GM12878 (cell line): ENCODE measurements at regions not wholly inside any gene's neighbourhood (a gene's known extent, or its start where the extent isn't known, plus 50 kb on each side); places are given as distances from the start of the nearest gene placed in this dataset.

Experiments used
- ATAC-seq: fragments of 200-7000 bp; cut with Tn5 transposase; 3 replicates; pipeline ENCODE4 v1.9.1; 2020; ENCODE audit warnings: mild to moderate bottlenecking, moderate library complexity
- BruUV-seq: library from RNA; stranded (reverse); fragments of 400-500 nt; replicated peaks from 2 replicates; lab custom pipeline; 2021; lab: Mats Ljungman, UMichigan
- CTCF ChIA-PET: fragments of 300-600 bp; sonication (Branson Sonifier 250); formaldehyde crosslinking; extraction: SDS; loops from one replicate; lab custom pipeline; 2021; ENCODE audit warnings: inconsistent platforms; lab: Yijun Ruan, JAX
- POLR2A ChIA-PET: fragments of 350-600 bp; formaldehyde crosslinking; extraction: SDS; loops from one replicate; lab custom pipeline; 2021; ENCODE audit warnings: inconsistent platforms; lab: Charles Lee
- RAD21 ChIA-PET: fragments of 300-600 bp; sonication (Branson Sonifier 250); formaldehyde crosslinking; loops from one replicate; lab custom pipeline; 2023; ENCODE audit warnings: antibody characterized with exemption; ENCODE audit not compliant: unreplicated experiment; lab: Charles Lee
- SMC1A ChIA-PET: fragments of 300-600 bp; sonication (Branson Sonifier 250); formaldehyde crosslinking; loops from one replicate; lab custom pipeline; 2023; ENCODE audit not compliant: unreplicated experiment, uncharacterized antibody; lab: Charles Lee
- DNase-seq: peaks from one replicate; pipeline ENCODE4 v3.0.0-alpha.2; 2011; ENCODE audit warnings: low read depth, low spot score
- FAIRE-seq: peaks from 3 replicates; lab custom pipeline; 2011; peaks lifted over from hg19 to GRCh38; lab: Jason Lieb, UNC
- H2AFZ ChIP-seq: 2 replicates; pipeline ENCODE4 v1.6.0; 2011; ENCODE audit warnings: low read depth, low read length, control low read depth; ENCODE audit not compliant: control insufficient read depth
- H3K27ac ChIP-seq: 2 replicates; pipeline ENCODE4 v1.5.1; 2011; ENCODE audit warnings: control low read depth; ENCODE audit not compliant: control insufficient read depth, insufficient read depth
- H3K27me3 ChIP-seq, 2 experiments: replicated peaks in 1 of 2; 2 replicates each; pipeline versions ENCODE4 v1.6.0 to v1.6.1; 2011; ENCODE audit warnings: low read length in 1 of 2; ENCODE audit not compliant: control insufficient read depth in 2 of 2, insufficient read depth in 2 of 2
- H3K36me3 ChIP-seq, 2 experiments: 2 replicates each; pipeline ENCODE4 v1.5.1; 2011; ENCODE audit warnings: low read length in 1 of 2; ENCODE audit not compliant: control insufficient read depth in 2 of 2, insufficient read depth in 2 of 2
- H3K4me1 ChIP-seq: 2 replicates; pipeline ENCODE4 v1.6.1; 2011; ENCODE audit warnings: mild to moderate bottlenecking, low read length, moderate library complexity, mixed read lengths; ENCODE audit not compliant: control insufficient read depth, insufficient read depth
- H3K4me2 ChIP-seq: 2 replicates; pipeline ENCODE4 v1.6.0; 2011; ENCODE audit warnings: control low read depth; ENCODE audit not compliant: control insufficient read depth, insufficient read depth
- H3K4me3 ChIP-seq: fragments of 200-600 bp; sonication (generic); 2 replicates; pipeline ENCODE4 v1.5.1; 2016
- H3K79me2 ChIP-seq: 2 replicates; pipeline ENCODE4 v1.6.0; 2011; ENCODE audit warnings: low read length; ENCODE audit not compliant: control insufficient read depth, insufficient read depth
- H3K9ac ChIP-seq: 2 replicates; pipeline ENCODE4 v1.8.0; 2011; ENCODE audit warnings: low read length, control low read depth, mixed read lengths; ENCODE audit not compliant: control insufficient read depth, insufficient read depth
- H3K9me3 ChIP-seq: replicated peaks from 3 replicates; pipeline ENCODE4 v1.5.1; 2011; ENCODE audit warnings: mild to moderate bottlenecking, low read length; ENCODE audit not compliant: control insufficient read depth, insufficient read depth
- H4K20me1 ChIP-seq: 2 replicates; pipeline ENCODE4 v1.6.0; 2011; ENCODE audit not compliant: control insufficient read depth, insufficient read depth
- GATAD2B ChIP-seq: fragments of 450-650 bp; conservative IDR thresholded peaks from 2 replicates; pipeline ENCODE4 v1.6.1; 2017; ENCODE audit warnings: low read depth, mild to moderate bottlenecking, moderate library complexity
- NBN ChIP-seq: fragments of 450-650 bp; IDR thresholded peaks from 2 replicates; pipeline ENCODE4 v1.6.1; 2016
- PML ChIP-seq: IDR thresholded peaks from 2 replicates; pipeline ENCODE4 v1.6.1; 2012; ENCODE audit warnings: low read length, inconsistent platforms
- PRDM15 ChIP-seq: fragments of 450-650 bp; formaldehyde crosslinking; IDR thresholded peaks from 2 replicates; pipeline ENCODE4 v1.4.0; 2020; ENCODE audit warnings: mild to moderate bottlenecking, moderate library complexity
- REST ChIP-seq: IDR thresholded peaks from 2 replicates; pipeline ENCODE4 v1.6.1; 2012; ENCODE audit warnings: mild to moderate bottlenecking, low read depth, low read length
- TAF1 ChIP-seq: IDR thresholded peaks from 2 replicates; pipeline ENCODE4 v1.6.1; 2011; ENCODE audit warnings: mild to moderate bottlenecking, low read depth, low read length, borderline replicate concordance
- TBL1XR1 ChIP-seq: IDR thresholded peaks from 2 replicates; pipeline ENCODE4 v1.6.1; 2012; ENCODE audit warnings: low read depth, low read length, improper control_type of control experiment
- TCF7 ChIP-seq: IDR thresholded peaks from 2 replicates; pipeline ENCODE4 v1.6.1; 2014; ENCODE audit warnings: antibody characterized with exemption, borderline replicate concordance
- WGBS: methylation state at CpG from one replicate; pipeline ENCODE4 v1.1.6; 2016; ENCODE audit warnings: low lambda C conversion rate; ENCODE audit not compliant: insufficient replicate concordance, insufficient coverage; ENCODE audit errors: missing lambda C conversion rate; 5-methylcytosine and 5-hydroxymethylcytosine counted together
- in situ Hi-C: fragments of 300-500 bp; cut with MboI; formaldehyde crosslinking; loops from 9 replicates; pipeline ENCODE4 v1.14.3; 2018; ENCODE audit warnings: mixed read lengths
- intact Hi-C: fragments of 100-400 bp; cut with micrococcal nuclease; formaldehyde crosslinking; loops from one replicate; pipeline ENCODE4 v1.14.2; 2022; ENCODE audit not compliant: unreplicated experiment
- TF ChIP-seq, protein P1 (sequence below): fragments of 150-350 bp; IDR thresholded peaks from 2 replicates; pipeline ENCODE4 v1.6.1; 2016; ENCODE audit warnings: low read depth, low read length

DNA sequence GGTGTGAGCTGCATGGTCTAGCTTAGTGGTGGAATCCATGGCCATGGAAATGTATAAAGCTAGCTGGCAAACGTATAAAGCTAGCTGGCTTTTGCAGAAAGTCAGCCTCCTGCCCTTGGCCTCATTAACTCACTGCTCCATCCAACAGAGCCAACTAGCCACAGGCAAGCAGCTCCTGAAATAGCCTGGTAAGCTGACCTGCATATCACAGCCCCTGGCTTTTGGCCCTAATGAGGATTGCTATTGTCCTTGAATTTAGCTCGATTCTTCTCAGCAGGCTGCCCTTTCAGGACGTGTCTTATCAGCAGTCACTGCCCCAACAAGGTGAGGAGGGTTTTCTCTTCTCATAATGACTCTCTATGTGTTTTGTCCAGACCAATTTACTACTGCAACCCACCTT, 446.8 kb downstream of the WDR72 start:
- in situ Hi-C loops (no loop called here), intact Hi-C loops (no loop called here)
- no TSS peak for BruUV-seq
- no peak overlapping the region for H3K4me3 ChIP-seq
- ATAC-seq = no peak
- no peaks in the 10 kb centered on the region for H4K20me1 ChIP-seq
- H3K9me3 ChIP-seq = no peaks in the 10 kb centered on the region
- H2AFZ ChIP-seq = no peak overlapping the region
- TF ChIP-seq NBN (no peak), TAF1 (no peak), REST (no peak), PRDM15 (CRISPR knock-in tag) (no peak), TBL1XR1 (no peak), PML (no peak), GATAD2B (no peak), TCF7 (no peak)
- TF ChIP-seq, protein P1, sequence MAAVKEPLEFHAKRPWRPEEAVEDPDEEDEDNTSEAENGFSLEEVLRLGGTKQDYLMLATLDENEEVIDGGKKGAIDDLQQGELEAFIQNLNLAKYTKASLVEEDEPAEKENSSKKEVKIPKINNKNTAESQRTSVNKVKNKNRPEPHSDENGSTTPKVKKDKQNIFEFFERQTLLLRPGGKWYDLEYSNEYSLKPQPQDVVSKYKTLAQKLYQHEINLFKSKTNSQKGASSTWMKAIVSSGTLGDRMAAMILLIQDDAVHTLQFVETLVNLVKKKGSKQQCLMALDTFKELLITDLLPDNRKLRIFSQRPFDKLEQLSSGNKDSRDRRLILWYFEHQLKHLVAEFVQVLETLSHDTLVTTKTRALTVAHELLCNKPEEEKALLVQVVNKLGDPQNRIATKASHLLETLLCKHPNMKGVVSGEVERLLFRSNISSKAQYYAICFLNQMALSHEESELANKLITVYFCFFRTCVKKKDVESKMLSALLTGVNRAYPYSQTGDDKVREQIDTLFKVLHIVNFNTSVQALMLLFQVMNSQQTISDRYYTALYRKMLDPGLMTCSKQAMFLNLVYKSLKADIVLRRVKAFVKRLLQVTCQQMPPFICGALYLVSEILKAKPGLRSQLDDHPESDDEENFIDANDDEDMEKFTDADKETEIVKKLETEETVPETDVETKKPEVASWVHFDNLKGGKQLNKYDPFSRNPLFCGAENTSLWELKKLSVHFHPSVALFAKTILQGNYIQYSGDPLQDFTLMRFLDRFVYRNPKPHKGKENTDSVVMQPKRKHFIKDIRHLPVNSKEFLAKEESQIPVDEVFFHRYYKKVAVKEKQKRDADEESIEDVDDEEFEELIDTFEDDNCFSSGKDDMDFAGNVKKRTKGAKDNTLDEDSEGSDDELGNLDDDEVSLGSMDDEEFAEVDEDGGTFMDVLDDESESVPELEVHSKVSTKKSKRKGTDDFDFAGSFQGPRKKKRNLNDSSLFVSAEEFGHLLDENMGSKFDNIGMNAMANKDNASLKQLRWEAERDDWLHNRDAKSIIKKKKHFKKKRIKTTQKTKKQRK = no peak
- H3K36me3 ChIP-seq = no peaks in the 10 kb centered on the region
- no peaks in the 10 kb centered on the region for H3K27me3 ChIP-seq
- 0% methylated on average over 3 of the region's 3 CpGs for WGBS
- H3K79me2 ChIP-seq = no peaks in the 10 kb centered on the region
- no peak for DNase-seq
- RAD21 ChIA-PET = no interaction called here
- SMC1A ChIA-PET = no interaction called here
- no peak overlapping the region for H3K4me2 ChIP-seq
- FAIRE-seq = no peak
- H3K4me1 ChIP-seq = no peaks in the 10 kb centered on the region
- H3K27ac ChIP-seq = no peak overlapping the region
- CTCF ChIA-PET = no interaction called here
- POLR2A ChIA-PET = no interaction called here
- no peak overlapping the region for H3K9ac ChIP-seq
